Activated CD4-positive, alpha-beta T cell treated with anti-CD3 and anti-CD28 coated beads, Interleukin-10, Interleukin-2, amounts not matched to agents 100 ng/mL and 50 ng/mL, durations not matched to agents 16 hours and 8 hours (primary cell): ENCODE measurements at regions not wholly inside any gene's neighbourhood (a gene's known extent, or its start where the extent isn't known, plus 50 kb on each side); places are given as distances from the start of the nearest gene placed in this dataset.

Experiments used
- DNase-seq: peaks from one replicate; pipeline ENCODE4 v3.0.0-alpha.2; 2020

GRCh38 chr17:62880120-62880519 lies 72.0 kb upstream of the MARCHF10 start:
- no peak for DNase-seq

GRCh38 chr17:62876673-62877405 lies 68.7 kb upstream of the MARCHF10 start:
- no peak for DNase-seq

GRCh38 chr17:62876063-62876462 lies 67.9 kb upstream of the MARCHF10 start:
- DNase-seq: no peak

GRCh38 chr17:62875296-62875695 lies 67.2 kb upstream of the MARCHF10 start:
- no peak for DNase-seq

GRCh38 chr17:62871291-62871690 lies 63.2 kb upstream of the MARCHF10 start:
- no peak for DNase-seq

- no peak for DNase-seq
Observed at GRCh38 chr17:62870552-62870971, 62.4 kb upstream of the MARCHF10 start.

GRCh38 chr17:62870030-62870541 lies 62.0 kb upstream of the MARCHF10 start:
- no peak for DNase-seq

- no peak for DNase-seq
Observed at GRCh38 chr17:62868723-62869122, 60.6 kb upstream of the MARCHF10 start.

- DNase-seq: no peak
Observed at GRCh38 chr17:62868008-62868407, 59.9 kb upstream of the MARCHF10 start.

GRCh38 chr17:62867303-62867702 lies 59.2 kb upstream of the MARCHF10 start:
- no peak for DNase-seq

GRCh38 chr17:62866471-62866870 lies 58.4 kb upstream of the MARCHF10 start:
- DNase-seq: no peak

- DNase-seq: no peak
Observed at GRCh38 chr17:62865586-62865985, 57.5 kb upstream of the MARCHF10 start.

- DNase-seq: no peak
Observed at GRCh38 chr17:62862251-62862650, 54.1 kb upstream of the MARCHF10 start.

- no peak for DNase-seq
Observed at GRCh38 chr17:62860962-62861873, 53.1 kb upstream of the MARCHF10 start.

- DNase-seq: no peak
Observed at GRCh38 chr17:62859146-62859545, 51.0 kb upstream of the MARCHF10 start.
